Skeletal muscle tissue (tissue), 3 donors: ENCODE measurements at regions not wholly inside any gene's neighbourhood (a gene's known extent, or its start where the extent isn't known, plus 50 kb on each side); places are given as distances from the start of the nearest gene placed in this dataset.

Experiments
- H3K27ac ChIP-seq: one replicate; pipeline ENCODE4 v1.7.0; 2013; ENCODE audit warnings: mild to moderate bottlenecking, low read depth, low read length, inconsistent platforms
- H3K27me3 ChIP-seq, 3 donors: one replicate each; pipeline ENCODE4 v1.7.0; 2013; ENCODE audit warnings: low read length in 3 of 3; ENCODE audit not compliant: control insufficient read depth in 3 of 3, insufficient read depth in 3 of 3
- H3K36me3 ChIP-seq, 3 donors: one replicate each; pipeline ENCODE4 v1.7.0; 2013; ENCODE audit warnings: low read length in 3 of 3; ENCODE audit not compliant: control insufficient read depth in 3 of 3, insufficient read depth in 3 of 3
- H3K4me1 ChIP-seq, 3 donors: one replicate each; pipeline ENCODE4 v1.7.0; 2013; ENCODE audit warnings: low read length in 3 of 3, mild to moderate bottlenecking in 3 of 3; ENCODE audit not compliant: control insufficient read depth in 3 of 3, insufficient read depth in 3 of 3
- H3K4me3 ChIP-seq, 3 donors: one replicate each; pipeline ENCODE4 v1.7.0; 2013; ENCODE audit warnings: low read length in 3 of 3
- H3K9ac ChIP-seq, 3 donors: one replicate each; pipeline ENCODE4 v1.7.0; 2013; ENCODE audit warnings: low read length in 3 of 3, mild to moderate bottlenecking in 3 of 3, moderate library complexity in 2 of 3, low read depth in 1 of 3
- H3K9me3 ChIP-seq, 3 donors: one replicate each; pipeline ENCODE4 v1.7.0; 2013; ENCODE audit warnings: low read length in 3 of 3; ENCODE audit not compliant: control insufficient read depth in 3 of 3
- donor health status: Osteomylitis.

GRCh38 chr6:163913045-163913444, 498.5 kb downstream of the QKI start:
- Histone ChIP-seq H3K4me3 (no peak overlapping the region), H3K9me3 (no peaks in the 10 kb centered on the region), H3K27ac (no peak overlapping the region), H3K9ac (no peak overlapping the region), H3K36me3 (no peaks in the 10 kb centered on the region), H3K27me3 (no peaks in the 10 kb centered on the region), H3K4me1 (no peaks in the 10 kb centered on the region)

- no peaks in the 10 kb centered on the region for H3K9me3 ChIP-seq
- H3K27me3 ChIP-seq = no peaks in the 10 kb centered on the region
- no peaks in the 10 kb centered on the region for H3K36me3 ChIP-seq
- peaks cover 0 to 2% (median 0%) of the 10 kb centered on the region in 3 donors for H3K4me1 ChIP-seq
- no peak overlapping the region for H3K4me3 ChIP-seq
- H3K27ac ChIP-seq = no peak overlapping the region
- no peak overlapping the region for H3K9ac ChIP-seq
These were observed 491.6 kb downstream of the QKI start for GRCh38 chr6:163906006-163906710.

GRCh38 chr6:163904186-163904585, 489.7 kb downstream of the QKI start:
- no peak overlapping the region for H3K9ac ChIP-seq
- no peak overlapping the region for H3K4me3 ChIP-seq
- H3K27ac ChIP-seq = no peak overlapping the region
- peaks cover 0 to 2% (median 0%) of the 10 kb centered on the region in 3 donors for H3K4me1 ChIP-seq
- H3K36me3 ChIP-seq = no peaks in the 10 kb centered on the region
- no peaks in the 10 kb centered on the region for H3K9me3 ChIP-seq
- H3K27me3 ChIP-seq = no peaks in the 10 kb centered on the region

GRCh38 chr6:163903541-163903940, 489.0 kb downstream of the QKI start:
- no peaks in the 10 kb centered on the region for H3K27me3 ChIP-seq

GRCh38 chr6:163902993-163903392, 488.5 kb downstream of the QKI start:
- Histone ChIP-seq H3K4me3 (no peak overlapping the region), H3K27me3 (no peaks in the 10 kb centered on the region), H3K9me3 (no peaks in the 10 kb centered on the region), H3K27ac (no peak overlapping the region), H3K4me1 (peaks cover 0 to 2% (median 0%) of the 10 kb centered on the region in 3 donors), H3K9ac (no peak overlapping the region), H3K36me3 (no peaks in the 10 kb centered on the region)

More at GRCh38 chr6:163903541-163903940, 489.0 kb downstream of the QKI start:
- peaks cover 0 to 2% (median 0%) of the 10 kb centered on the region in 3 donors for H3K4me1 ChIP-seq
- H3K9me3 ChIP-seq = no peaks in the 10 kb centered on the region
- H3K9ac ChIP-seq = no peak overlapping the region
- no peak overlapping the region for H3K27ac ChIP-seq
- H3K36me3 ChIP-seq = no peaks in the 10 kb centered on the region
- H3K4me3 ChIP-seq = no peak overlapping the region

- Histone ChIP-seq H3K36me3 (no peaks in the 10 kb centered on the region), H3K4me3 (no peak overlapping the region), H3K4me1 (peaks cover 0 to 3% (median 2%) of the 10 kb centered on the region in 3 donors), H3K27me3 (no peaks in the 10 kb centered on the region), H3K9ac (no peak overlapping the region), H3K27ac (no peak overlapping the region), H3K9me3 (no peaks in the 10 kb centered on the region)
These were observed 487.2 kb downstream of the QKI start for GRCh38 chr6:163901681-163902080.

GRCh38 chr6:163900570-163900969, 486.1 kb downstream of the QKI start:
- Histone ChIP-seq H3K36me3 (no peaks in the 10 kb centered on the region), H3K27me3 (no peaks in the 10 kb centered on the region), H3K4me3 (no peak overlapping the region), H3K9me3 (no peaks in the 10 kb centered on the region), H3K27ac (no peak overlapping the region), H3K9ac (no peak overlapping the region), H3K4me1 (peaks cover 0 to 3% (median 2%) of the 10 kb centered on the region in 3 donors)

GRCh38 chr6:163897669-163898068, 483.2 kb downstream of the QKI start:
- H3K9ac ChIP-seq = no peak overlapping the region
- H3K36me3 ChIP-seq = no peaks in the 10 kb centered on the region
- H3K4me1 ChIP-seq = peaks cover 0 to 3% (median 0%) of the 10 kb centered on the region in 3 donors
- H3K27me3 ChIP-seq = no peaks in the 10 kb centered on the region
- no peak overlapping the region for H3K4me3 ChIP-seq
- no peak overlapping the region for H3K27ac ChIP-seq
- H3K9me3 ChIP-seq = no peaks in the 10 kb centered on the region

GRCh38 chr6:163897030-163897429, 482.5 kb downstream of the QKI start:
- Histone ChIP-seq H3K9ac (no peak overlapping the region), H3K4me1 (peaks cover 0 to 3% (median 0%) of the 10 kb centered on the region in 3 donors), H3K27ac (no peak overlapping the region), H3K27me3 (no peaks in the 10 kb centered on the region), H3K4me3 (no peak overlapping the region), H3K9me3 (no peaks in the 10 kb centered on the region), H3K36me3 (no peaks in the 10 kb centered on the region)

- Histone ChIP-seq H3K4me3 (no peak overlapping the region), H3K9ac (no peak overlapping the region), H3K4me1 (peaks cover 0 to 3% (median 0%) of the 10 kb centered on the region in 3 donors), H3K9me3 (no peaks in the 10 kb centered on the region), H3K36me3 (no peaks in the 10 kb centered on the region), H3K27ac (no peak overlapping the region), H3K27me3 (no peaks in the 10 kb centered on the region)
These were observed 480.6 kb downstream of the QKI start for GRCh38 chr6:163895162-163895561.
